D341Med (cell line): ENCODE measurements at regions not wholly inside any gene's neighbourhood (a gene's known extent, or its start where the extent isn't known, plus 50 kb on each side); places are given as distances from the start of the nearest gene placed in this dataset.
"Not testable (repeated sequence)": the region's sequence is repeated elsewhere in the genome, so short reads cannot be mapped to it uniquely, and the experiment has no call there.

Experiments used
- DNase-seq: peaks from one replicate; pipeline ENCODE4 v3.0.0; 2012; ENCODE audit warnings: low spot score

DNA sequence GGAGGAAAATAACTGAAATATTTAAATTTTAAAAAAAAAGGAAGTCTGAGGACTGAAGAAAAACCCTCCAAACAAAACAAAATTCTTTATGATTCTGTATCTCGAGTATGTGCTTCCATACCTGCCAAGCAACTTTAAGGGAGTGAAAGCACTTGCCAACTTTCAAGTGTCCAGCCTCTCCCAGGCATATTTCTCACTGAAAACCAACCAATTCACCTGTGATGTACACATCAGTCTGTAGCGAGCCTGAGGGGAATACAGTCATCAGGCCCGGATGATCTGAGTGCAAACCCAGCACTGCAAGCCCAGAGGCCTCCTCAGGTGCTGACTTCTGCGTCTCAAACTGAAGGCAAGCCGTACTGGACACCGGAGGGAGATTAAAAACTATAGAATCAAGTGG lies 164.8 kb upstream of the NT5E start:
- DNase-seq = no peak

DNA sequence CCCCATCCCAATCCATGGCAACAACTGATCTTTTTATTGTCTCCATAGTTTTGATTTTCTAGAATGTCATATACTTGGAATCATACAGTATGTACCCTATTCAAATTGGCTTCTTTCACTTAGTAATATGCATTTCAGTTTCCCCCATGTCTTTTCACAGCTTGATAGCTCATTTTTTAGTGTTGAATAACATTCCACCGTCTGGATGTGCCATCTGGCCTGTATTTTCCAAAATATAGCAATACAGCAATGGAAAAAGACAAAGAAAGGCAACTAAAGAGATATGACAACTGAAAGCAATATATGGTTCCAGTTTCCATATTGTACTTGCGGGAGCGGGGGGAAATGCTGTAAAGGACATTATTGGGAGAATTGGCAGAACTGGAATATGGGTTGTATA lies 166.4 kb upstream of the NT5E start:
- no peak for DNase-seq

DNA sequence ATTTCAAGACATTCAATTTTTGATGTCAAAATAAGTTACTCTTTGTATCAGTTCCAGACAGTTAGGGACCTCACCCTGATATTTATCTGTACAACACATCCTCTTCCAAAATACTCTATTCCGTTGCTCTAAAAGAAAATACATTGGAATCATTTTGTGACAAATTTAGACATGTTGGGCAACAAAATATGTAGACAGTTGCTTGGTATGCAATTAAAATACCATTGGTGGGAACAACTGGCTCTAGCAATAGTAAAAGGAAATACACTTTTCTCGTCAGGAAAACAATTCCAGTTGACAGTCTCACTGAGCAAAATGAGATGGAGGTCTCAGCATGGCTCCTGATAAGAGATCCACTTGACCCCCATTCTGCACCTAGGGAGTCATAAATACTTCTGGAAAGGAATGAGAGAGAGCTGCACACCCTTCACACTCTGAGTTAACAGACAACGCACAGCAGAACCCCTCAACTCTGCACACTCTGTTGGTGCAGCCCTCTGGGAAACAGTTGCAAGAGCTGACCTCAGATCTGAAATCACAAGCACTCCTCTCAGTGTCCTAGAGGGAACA lies 171.3 kb upstream of the NT5E start:
- no peak for DNase-seq

DNA sequence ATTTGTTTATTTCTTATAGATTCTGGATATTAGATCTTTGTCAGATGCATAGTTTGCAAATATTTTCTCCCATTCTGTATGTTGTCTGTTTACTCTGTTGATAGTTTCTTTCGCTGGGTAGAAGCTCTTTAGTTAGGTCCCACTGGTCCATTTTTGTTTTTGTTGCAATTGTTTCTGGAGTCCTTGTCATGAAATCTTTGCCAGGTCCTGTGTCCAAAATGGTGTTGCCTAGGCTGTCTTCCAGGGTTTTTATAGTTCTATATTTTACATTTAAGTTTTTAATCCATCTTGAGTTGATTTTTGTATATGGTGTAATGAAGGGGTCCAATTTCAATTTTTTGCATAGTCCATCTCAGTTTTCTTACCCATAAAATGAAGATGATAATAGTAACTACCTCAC lies 173.9 kb upstream of the NT5E start:
- DNase-seq = not testable (repeated sequence)

DNA sequence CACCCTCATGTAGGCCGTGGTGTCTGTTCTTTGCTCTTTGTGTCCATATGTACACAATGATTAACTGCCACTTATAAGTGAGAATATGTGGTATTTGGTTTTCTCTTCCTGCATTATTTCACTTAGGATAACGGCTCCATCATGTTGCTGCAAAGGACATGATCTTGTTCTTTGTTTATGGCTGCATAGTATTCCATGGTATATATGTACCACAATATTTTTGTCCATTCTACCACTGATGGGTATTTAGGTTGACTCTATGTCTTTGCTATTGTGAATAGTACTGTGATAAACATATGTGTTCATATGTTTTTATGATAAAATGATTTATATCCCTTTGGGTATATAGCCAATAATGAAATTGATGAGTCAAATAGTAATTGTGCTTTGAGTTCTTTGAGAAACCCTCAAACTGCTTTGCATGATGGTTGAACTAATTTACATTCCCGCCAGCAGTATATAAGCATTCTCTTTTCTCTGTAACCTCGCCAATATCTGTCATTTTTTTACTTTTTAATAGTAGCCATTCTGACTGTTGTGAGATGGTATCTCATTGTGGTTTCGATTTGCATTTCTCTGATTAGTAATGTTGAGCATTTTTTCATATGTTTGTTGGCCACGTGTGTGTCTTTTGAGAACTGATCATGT lies 174.4 kb upstream of the NT5E start:
- no peak for DNase-seq

DNA sequence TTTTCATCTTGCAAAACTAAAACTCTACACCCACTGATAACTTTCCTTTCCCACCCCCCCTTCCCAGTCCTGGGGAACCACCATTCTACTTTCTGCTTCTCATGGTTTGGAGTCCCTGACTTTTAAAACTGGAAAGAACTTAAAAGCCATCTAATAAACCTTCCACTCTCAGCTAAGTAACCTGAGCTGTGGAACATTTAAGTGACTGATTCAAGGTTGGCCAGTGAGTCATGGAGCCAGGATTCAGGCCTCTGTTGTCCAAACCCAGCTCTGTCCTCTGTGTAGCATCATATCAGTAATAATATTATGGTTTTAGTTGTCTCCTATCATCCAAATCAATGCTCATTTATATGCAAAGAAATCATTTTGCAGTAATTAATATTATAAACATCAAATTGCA lies 176.0 kb upstream of the NT5E start:
- no peak for DNase-seq

DNA sequence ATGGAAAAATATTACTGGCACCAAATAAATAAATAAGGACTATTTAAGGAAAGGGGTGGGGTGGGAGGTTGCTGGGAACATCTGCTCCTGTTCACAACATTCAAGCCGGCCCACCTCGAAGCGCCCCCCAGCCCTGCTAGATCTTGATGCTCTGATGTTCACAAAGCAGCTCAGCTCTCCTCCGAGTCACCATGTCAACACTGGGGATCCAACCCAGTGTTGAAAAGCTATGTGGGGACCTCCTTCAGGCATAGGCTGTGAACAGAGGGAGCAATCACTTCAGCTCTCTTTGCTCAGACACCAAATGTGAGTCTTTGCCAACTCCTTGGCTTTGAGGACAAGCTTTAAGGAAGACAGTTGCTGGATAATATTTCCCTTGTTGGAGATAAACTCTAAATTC lies 176.8 kb upstream of the NT5E start:
- no peak for DNase-seq

DNA sequence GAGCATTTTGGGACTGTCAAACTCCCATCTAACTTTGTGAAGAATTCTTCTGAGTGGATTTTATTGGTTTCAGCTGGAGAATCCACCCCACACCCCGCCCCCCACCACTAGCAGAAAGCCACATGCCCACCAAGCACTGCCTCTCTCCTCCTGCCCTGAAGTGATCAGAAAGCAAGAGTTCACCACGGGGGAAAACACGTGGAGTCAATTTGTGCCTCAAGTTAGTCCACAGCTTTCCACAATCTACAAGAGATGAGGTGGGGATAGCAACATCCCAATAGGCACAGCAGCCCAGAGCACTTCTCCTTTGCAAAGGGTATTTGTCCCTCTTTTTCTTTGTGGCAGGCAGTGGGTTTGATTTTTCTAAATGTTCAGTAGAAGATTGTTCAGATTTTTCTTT lies 177.3 kb upstream of the NT5E start:
- DNase-seq = no peak

DNA sequence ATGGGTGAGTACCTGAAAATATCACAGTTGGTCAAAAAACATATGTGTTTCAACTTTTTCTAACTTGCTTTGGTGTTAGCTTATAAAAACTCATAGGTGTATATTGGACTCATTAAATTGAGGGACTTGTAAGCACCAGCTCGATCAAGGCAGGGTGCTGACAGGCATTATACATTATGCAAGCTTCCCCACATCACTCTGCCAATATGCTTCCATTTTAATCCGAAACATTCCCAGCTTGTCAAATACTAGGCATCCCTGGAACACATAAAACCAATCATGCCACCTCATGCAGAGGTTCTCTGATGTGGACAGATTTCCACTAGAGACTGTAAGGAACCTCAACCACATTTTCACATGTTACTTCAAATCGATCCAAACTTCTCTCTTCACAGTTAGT lies 187.3 kb upstream of the NT5E start:
- DNase-seq = no peak

DNA sequence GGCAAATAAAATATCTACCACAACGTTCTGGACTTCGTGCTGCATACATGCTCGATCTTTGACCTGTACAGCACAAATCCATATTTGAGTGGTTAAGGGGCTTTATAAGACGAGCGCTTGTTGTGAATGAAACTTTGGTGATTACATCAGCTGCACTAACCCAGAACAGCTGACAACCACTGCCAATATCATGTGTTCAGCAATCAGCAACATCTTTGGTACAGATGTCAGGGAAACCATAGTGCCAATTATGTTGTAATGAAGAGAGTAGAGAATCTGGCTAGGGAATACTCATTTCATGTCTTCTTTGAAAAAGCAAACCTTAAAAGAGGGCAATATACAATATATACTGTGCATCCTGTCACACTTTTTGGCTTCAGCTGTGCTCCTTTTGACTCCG lies 188.6 kb upstream of the NT5E start:
- DNase-seq = no peak

DNA sequence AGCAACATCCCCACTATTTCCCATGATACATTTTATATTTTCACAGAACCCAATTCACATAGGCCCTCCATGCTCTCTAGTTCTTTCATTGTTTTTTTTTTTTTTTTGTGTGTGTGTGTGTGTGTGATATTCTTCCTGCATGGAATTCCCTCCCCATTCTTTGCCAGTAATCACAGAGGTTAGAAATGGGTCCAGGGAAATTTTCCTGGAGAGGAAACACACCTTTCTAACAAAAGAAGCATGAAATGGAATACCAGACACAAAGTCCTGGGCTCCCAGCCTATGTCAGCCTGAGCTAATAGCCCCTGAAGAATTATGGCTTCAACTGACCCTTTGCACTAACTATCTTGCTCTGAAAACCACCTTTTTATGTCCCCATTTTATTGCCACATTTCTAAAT lies 194.2 kb upstream of the NT5E start:
- DNase-seq = no peak

DNA sequence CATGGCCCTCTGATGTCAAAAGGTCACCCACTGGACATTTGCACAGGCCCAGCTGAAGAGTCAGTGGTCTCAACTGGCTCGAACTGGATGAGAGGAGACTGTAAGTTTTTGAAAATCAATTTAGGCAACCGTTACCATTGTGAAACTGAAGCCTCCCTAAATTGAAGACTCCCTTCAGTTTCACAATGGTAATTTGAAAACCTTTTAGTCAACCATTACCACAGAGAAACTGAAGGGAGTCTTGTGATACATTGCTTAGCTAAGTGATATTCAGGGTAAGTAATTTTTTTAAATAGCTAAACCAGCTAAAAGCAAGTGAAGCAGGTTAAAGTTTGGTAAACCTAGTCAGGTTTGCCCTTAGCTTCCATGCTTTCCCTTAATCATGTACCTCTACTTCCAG lies 197.3 kb upstream of the NT5E start:
- DNase-seq = no peak

DNA sequence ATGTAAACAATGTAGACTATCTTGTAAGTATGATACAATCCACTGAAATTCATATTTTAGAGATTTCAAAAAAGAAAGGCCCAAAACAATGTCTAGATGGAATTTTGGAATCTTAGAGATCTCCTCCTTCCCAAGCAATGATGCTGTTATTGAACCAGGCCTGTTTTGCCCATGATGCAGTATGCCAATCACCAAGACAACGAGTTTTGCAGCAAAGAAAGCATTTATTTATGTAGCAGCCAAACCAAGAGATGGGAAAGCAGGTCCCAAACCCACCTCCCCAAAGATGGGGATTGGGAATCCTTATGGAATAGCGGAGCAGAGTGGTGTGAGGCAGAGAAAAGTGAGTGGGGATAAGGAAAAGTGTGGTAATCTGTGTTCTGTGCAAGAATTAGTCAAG lies 197.8 kb upstream of the NT5E start:
- DNase-seq = no peak

DNA sequence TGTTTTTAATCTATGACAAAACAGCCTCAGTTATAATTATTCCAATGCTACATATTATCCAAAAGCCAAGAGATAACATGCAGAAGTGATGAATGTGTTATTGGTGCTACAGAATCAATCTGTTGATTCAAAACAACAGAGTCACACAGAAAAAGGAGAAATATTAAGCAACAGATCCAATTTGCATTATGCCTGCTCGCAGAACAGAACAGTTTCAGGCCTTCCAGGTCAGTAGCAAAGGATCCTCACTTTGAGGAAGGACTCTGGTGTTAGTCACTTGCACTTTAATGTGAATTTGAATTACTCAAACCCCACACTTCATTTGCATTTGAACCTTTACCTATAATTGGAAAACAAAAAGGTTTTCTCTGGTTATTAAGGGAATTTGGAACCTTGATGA lies 198.6 kb upstream of the NT5E start:
- no peak for DNase-seq

DNA sequence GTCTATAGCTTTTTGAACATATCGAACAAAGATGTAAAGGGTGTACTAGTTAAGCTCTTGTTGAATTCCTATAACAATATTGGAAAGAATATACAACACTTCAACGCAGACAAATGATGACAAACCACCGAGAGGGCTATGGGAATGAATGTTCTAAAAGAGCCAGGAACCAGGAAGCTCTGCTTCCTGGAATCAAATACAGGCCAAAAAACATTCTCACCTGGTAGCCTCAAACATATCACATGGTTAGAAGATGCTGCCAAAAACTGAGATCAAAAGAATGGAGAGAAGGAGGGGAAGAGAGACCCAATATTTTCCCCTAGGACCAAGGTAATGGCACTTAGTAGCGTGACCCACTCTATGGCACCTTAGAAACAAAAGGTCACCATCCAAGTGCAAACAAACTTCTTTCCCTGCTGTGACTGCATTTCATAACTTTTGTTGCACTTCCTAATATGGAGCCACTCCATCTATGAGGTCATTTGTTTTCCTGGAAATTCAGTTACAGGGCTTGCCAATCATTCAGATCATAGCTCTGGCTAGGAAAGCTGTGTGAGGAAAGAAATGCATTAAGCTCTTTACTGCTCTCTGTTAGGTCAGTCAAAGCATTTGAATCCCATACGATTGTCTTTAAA lies 199.2 kb upstream of the NT5E start:
- DNase-seq = no peak

DNA sequence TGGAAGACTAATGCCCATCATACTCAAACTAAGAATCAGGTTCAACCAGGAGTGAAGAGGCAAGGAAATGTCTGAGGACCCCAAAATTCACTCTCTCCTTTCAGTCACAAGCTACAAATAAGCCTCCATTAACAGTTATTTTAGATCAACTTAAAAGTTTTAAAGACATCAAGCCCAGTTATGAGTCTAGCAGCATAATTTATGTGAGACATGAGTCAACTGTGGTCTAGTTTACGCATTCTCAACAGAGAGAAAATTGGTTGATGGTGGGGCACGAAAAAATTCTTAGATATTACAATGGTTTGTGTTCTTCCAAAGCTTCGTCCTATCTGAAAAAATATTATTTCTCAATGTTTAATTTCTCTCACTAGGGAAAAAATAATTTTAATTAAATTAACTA lies 204.9 kb upstream of the NT5E start:
- DNase-seq = no peak

DNA sequence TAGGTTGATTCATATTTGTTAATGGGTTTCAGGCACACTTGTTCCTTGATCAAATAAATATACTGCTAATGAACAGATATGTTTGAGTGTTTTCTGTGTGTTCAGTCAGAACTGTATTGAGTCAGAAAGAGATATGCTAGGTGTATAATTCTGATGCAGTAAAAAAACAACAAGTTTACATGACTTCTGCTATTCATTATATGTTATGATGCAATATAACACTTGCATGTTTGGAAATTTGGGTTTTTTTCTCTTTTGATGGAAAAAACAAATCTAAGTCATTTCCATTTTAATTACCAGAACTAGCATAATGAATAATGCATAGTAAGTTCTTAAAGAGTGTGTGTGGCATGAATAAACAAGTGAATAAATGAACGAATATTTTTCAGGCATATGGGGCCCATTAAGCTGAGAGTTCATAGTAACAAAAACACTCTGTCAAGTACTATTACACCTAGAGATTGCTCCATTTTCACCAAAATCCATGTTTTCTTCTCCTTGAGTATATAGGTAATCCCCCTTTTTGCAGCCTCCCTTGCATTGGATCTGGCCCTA lies 208.3 kb upstream of the NT5E start:
- DNase-seq = no peak

DNA sequence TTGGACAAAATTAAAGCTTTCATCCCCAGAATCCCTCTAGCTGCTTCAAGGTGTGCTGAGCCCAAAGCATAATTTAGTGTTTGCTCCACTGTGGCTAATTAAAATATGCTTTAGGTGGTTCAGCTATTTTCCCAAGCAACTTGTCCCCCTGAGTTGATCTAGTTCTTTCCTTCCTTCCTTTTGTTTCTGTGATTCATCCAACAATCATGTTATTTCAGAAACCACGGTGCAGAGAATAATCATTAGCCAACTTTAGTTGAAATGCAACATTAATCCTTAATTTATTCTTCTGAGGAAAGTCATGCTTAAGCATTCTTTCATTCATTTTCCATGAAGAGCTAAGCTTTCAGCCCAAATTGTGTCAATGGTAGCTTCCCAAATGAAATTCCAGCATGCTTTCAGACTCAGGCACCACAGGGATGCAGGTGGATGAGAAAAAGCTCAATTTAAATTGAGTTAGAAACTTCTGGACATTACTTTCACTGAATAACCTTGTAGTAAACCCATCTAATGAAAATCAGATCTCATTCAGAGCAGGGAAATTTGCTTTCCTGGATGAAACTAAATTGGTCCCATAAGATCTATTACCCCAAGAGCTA lies 209.0 kb upstream of the NT5E start:
- no peak for DNase-seq

DNA sequence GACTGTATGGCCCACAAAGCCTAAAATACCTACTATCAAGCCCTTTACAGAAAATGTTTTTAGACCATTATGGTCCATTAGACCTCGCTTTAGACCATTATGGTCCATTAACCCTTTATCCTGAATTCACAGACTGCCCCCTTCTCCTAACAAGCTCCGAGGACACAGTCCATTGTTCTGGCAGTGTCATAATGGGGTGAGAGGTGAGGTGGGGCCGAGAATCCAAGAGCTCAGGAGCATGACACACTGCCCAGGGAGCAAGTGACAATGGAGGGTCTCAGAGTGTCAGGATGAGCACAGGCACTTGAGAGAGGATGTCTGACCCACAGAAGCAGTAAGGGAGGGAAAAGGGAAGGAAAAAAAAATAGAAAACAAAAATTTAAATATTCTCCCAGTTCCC lies 212.4 kb upstream of the NT5E start:
- no peak for DNase-seq

DNA sequence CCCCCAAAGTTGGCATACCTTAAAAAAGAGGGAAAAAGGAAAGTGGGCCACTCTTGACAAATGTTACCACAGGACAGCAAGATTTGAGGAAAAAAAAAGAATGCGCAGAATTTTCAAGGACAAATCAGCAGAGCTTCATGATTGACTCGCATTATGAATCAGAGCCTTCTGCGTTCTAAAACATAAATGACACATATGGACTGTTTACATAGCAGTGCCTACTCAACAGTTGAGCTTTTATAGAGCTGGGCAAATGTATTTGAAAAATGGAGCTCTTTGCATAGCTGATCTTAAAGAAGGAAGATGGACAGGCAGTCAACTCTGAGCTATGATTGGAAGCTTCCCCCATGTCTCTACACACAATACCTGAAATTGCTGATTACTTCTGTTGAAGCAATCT lies 213.2 kb upstream of the NT5E start:
- no peak for DNase-seq

DNA sequence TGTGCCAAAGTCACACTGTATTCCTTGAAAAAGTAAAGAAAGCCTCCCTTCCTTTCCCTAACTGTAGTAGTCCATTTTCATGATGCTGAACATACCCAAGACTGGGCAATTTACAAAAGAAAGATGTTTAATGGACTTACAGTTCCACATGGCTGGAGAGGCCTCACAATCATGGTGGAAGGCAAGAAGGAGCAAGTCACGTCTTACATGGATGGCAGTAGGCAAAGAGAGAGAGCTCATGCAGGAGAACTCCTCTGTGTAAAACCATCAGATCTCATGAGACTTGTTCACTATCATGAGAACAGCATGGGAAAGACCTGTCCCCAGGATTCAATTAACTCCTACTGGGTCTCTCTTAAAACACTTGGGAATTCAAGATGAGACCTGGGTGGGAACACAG lies 222.5 kb upstream of the NT5E start:
- not testable (repeated sequence) for DNase-seq

DNA sequence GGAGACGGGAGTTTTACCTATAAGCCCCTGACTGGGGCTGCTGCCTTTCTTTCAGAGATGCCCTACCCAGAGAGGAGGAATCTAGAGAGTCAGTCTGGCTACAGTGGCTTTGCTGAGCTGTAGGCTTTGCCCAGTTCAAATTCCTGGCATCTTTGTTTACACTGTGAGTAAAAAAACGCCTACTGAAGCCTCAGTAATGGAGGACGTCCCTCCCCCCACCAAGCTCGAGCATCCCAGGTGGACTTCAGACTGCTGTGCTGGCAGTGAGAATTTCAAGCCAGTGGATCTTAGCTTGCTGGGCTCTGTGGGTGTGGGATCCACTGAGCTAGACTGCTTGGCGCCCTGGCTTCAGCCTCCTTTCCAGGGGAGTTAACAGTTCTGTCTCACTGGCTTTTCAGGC lies 237.1 kb upstream of the NT5E start:
- DNase-seq = not testable (repeated sequence)

DNA sequence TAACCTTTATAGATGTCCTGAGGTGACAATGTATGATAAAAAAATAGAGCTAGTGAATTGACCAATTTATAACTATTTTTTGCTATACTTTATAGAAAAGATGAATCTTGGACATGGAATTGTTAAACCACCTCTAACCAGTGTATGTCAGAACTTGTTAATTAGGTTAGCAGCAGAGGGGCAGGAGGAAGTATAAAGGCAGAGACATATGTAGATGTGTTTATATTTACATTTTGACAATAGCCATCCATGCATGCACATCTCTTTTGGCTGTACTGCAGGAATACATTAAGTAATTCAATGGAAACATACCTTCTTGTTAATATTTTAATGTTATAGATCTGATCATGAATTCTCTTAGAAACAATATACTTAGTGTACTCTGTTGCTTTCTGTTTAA lies 254.6 kb upstream of the NT5E start:
- DNase-seq = no peak
